ENCODE measurements at regions not wholly inside any gene's neighbourhood (a gene's known extent, or its start where the extent isn't known, plus 50 kb on each side); places are given as distances from the start of the nearest gene placed in this dataset.

- H3K4me3 ChIP-seq: no peak overlapping the region
- no peak for TF ChIP-seq CTCF (IDR thresholded peaks at IDR 0.05)
- no peaks in the 10 kb centered on the region for H3K9me3 ChIP-seq
- H3K27ac ChIP-seq: no peak overlapping the region
- H3K36me3 ChIP-seq: no peaks in the 10 kb centered on the region
- no peaks in the 10 kb centered on the region for H3K4me1 ChIP-seq
- intact Hi-C loops (cut with DNase I; ENCODE audit: low total_unique reads): no loop called here
- H3K27me3 ChIP-seq: peaks cover 0 to 77% of the 10 kb centered on the region in 2 donors
- no peak for DNase-seq
Observed at GRCh38 chr17:79469646-79470045, 141.2 kb downstream of the RBFOX3 start.

- no peaks in the 10 kb centered on the region for H3K4me1 ChIP-seq
- no peak for TF ChIP-seq CTCF (IDR thresholded peaks at IDR 0.05)
- H3K27me3 ChIP-seq: peaks cover 0 to 73% of the 10 kb centered on the region in 2 donors
- intact Hi-C loops (cut with DNase I; ENCODE audit: low total_unique reads): no loop called here
- H3K4me3 ChIP-seq: no peak overlapping the region
- no peak for DNase-seq
- H3K9me3 ChIP-seq: no peaks in the 10 kb centered on the region
- no peaks in the 10 kb centered on the region for H3K36me3 ChIP-seq
- no peak overlapping the region for H3K27ac ChIP-seq
Observed at GRCh38 chr17:79468183-79468944, 142.5 kb downstream of the RBFOX3 start.

GRCh38 chr17:79466562-79467350 is 144.1 kb downstream of the RBFOX3 start:
- H3K9me3 ChIP-seq: no peaks in the 10 kb centered on the region
- H3K4me1 ChIP-seq: no peaks in the 10 kb centered on the region
- peaks cover 0 to 68% of the 10 kb centered on the region in 2 donors for H3K27me3 ChIP-seq
- DNase-seq: no peak
- no peak overlapping the region for H3K4me3 ChIP-seq
- TF ChIP-seq CTCF (IDR thresholded peaks at IDR 0.05): no peak
- H3K27ac ChIP-seq: no peak overlapping the region
- H3K36me3 ChIP-seq: no peaks in the 10 kb centered on the region
- intact Hi-C loops (cut with DNase I; ENCODE audit: low total_unique reads): no loop called here

- no peak for DNase-seq
- Histone ChIP-seq H3K9me3 (no peaks in the 10 kb centered on the region), H3K27me3 (peaks cover 0 to 59% of the 10 kb centered on the region in 2 donors), H3K36me3 (no peaks in the 10 kb centered on the region), H3K4me3 (no peak overlapping the region), H3K4me1 (no peaks in the 10 kb centered on the region), H3K27ac (no peak overlapping the region)
- intact Hi-C loops (cut with DNase I; ENCODE audit: low total_unique reads): no loop called here
- TF ChIP-seq CTCF (IDR thresholded peaks at IDR 0.05): no peak
Observed at GRCh38 chr17:79465681-79466025, 145.2 kb downstream of the RBFOX3 start.

GRCh38 chr17:79465011-79465680 is 145.7 kb downstream of the RBFOX3 start:
- no peaks in the 10 kb centered on the region for H3K9me3 ChIP-seq
- peaks cover 0 to 59% of the 10 kb centered on the region in 2 donors for H3K27me3 ChIP-seq
- H3K36me3 ChIP-seq: no peaks in the 10 kb centered on the region
- no peak for DNase-seq
- no peak for TF ChIP-seq CTCF (IDR thresholded peaks at IDR 0.05)
- no peak overlapping the region for H3K4me3 ChIP-seq
- no peaks in the 10 kb centered on the region for H3K4me1 ChIP-seq
- intact Hi-C loops (cut with DNase I; ENCODE audit: low total_unique reads): no loop called here
- H3K27ac ChIP-seq: no peak overlapping the region
